ENCODE measurements at regions not wholly inside any gene's neighbourhood (a gene's known extent, or its start where the extent isn't known, plus 50 kb on each side); places are given as distances from the start of the nearest gene placed in this dataset.

GRCh38 chr1:217059401-217059800, 336.2 kb upstream of the ESRRG start:
- Histone ChIP-seq H3K9me3 (ENCODE audit: low read length) (no peaks in the 10 kb centered on the region), H3K9me2 (ENCODE audit: insufficient read depth, low read length) (no peaks in the 10 kb centered on the region), H3K4me1 (ENCODE audit: insufficient read depth, low read length, poor library complexity, severe bottlenecking) (no peaks in the 10 kb centered on the region), H3K4me3 (ENCODE audit: low read depth, low read length, poor library complexity, severe bottlenecking) (no peak overlapping the region), H3K27ac (ENCODE audit: low read depth, low read length, poor library complexity, severe bottlenecking) (no peak overlapping the region), H3K36me3 (ENCODE audit: insufficient read depth, low read length) (no peaks in the 10 kb centered on the region), H4K20me1 (ENCODE audit: insufficient read depth, low read length) (no peaks in the 10 kb centered on the region), H3K79me2 (ENCODE audit: insufficient read depth, low read depth, low read length) (no peaks in the 10 kb centered on the region), H2AFZ (ENCODE audit: low read length) (no peak overlapping the region), H3K4me2 (ENCODE audit: low read length) (no peak overlapping the region)
- TF ChIP-seq EZH2phosphoT487 (IDR thresholded peaks at IDR 0.05; ENCODE audit: borderline replicate concordance, low read depth, low read length) (no peak), CTCF (conservative IDR thresholded peaks at IDR 0.05; ENCODE audit: low read length) (no peak)
- ChIA-PET CTCF (ENCODE audit: unreplicated experiment) (no interaction called here), POLR2A (interaction anchor here (0.6 to 1.3 kb wide), 3 partner anchors 16 to 20 kb away, joined by 3 to 7 read pairs (median 3); no protein-coding TSS in a partner anchor)
- intact Hi-C loops (cut with micrococcal nuclease; ENCODE audit: unreplicated experiment), result no loop called here
- DNase-seq (ENCODE audit: low spot score), result no peak
- BruUV-seq (replicated peaks), result no TSS peak

GRCh38 chr1:217053676-217054075, 330.4 kb upstream of the ESRRG start:
- H3K4me2 ChIP-seq (ENCODE audit: low read length), result no peak overlapping the region
- H3K9me2 ChIP-seq (ENCODE audit: insufficient read depth, low read length), result no peaks in the 10 kb centered on the region
- H4K20me1 ChIP-seq (ENCODE audit: insufficient read depth, low read length), result no peaks in the 10 kb centered on the region
- no TSS peak for BruUV-seq (replicated peaks)
- H3K36me3 ChIP-seq (ENCODE audit: insufficient read depth, low read length), result no peaks in the 10 kb centered on the region
- H3K27ac ChIP-seq (ENCODE audit: low read depth, low read length, poor library complexity, severe bottlenecking), result no peak overlapping the region
- H3K9me3 ChIP-seq (ENCODE audit: low read length), result no peaks in the 10 kb centered on the region
- intact Hi-C loops (cut with micrococcal nuclease; ENCODE audit: unreplicated experiment), result no loop called here
- no peak for DNase-seq (ENCODE audit: low spot score)
- H2AFZ ChIP-seq (ENCODE audit: low read length), result no peak overlapping the region
- CTCF ChIA-PET (ENCODE audit: unreplicated experiment), result interaction anchor here (0.6 kb wide), 1 partner anchor 1488 kb away, joined by 3 read pairs; no protein-coding TSS in a partner anchor
- H3K79me2 ChIP-seq (ENCODE audit: insufficient read depth, low read depth, low read length), result no peaks in the 10 kb centered on the region
- H3K4me3 ChIP-seq (ENCODE audit: low read depth, low read length, poor library complexity, severe bottlenecking), result no peak overlapping the region
- TF ChIP-seq CTCF (conservative IDR thresholded peaks at IDR 0.05; ENCODE audit: low read length), result no peak
- TF ChIP-seq EZH2phosphoT487 (IDR thresholded peaks at IDR 0.05; ENCODE audit: borderline replicate concordance, low read depth, low read length), result no peak
- POLR2A ChIA-PET, result no interaction called here
- H3K4me1 ChIP-seq (ENCODE audit: insufficient read depth, low read length, poor library complexity, severe bottlenecking), result no peaks in the 10 kb centered on the region

- no peak for DNase-seq (ENCODE audit: low spot score)
- no peaks in the 10 kb centered on the region for H3K4me1 ChIP-seq (ENCODE audit: insufficient read depth, low read length, poor library complexity, severe bottlenecking)
- intact Hi-C loops (cut with micrococcal nuclease; ENCODE audit: unreplicated experiment), result no loop called here
- no peak overlapping the region for H2AFZ ChIP-seq (ENCODE audit: low read length)
- no peaks in the 10 kb centered on the region for H3K9me2 ChIP-seq (ENCODE audit: insufficient read depth, low read length)
- no peaks in the 10 kb centered on the region for H3K36me3 ChIP-seq (ENCODE audit: insufficient read depth, low read length)
- TF ChIP-seq CTCF (conservative IDR thresholded peaks at IDR 0.05; ENCODE audit: low read length) (no peak), EZH2phosphoT487 (IDR thresholded peaks at IDR 0.05; ENCODE audit: borderline replicate concordance, low read depth, low read length) (no peak)
- no peak overlapping the region for H3K27ac ChIP-seq (ENCODE audit: low read depth, low read length, poor library complexity, severe bottlenecking)
- no peak overlapping the region for H3K4me3 ChIP-seq (ENCODE audit: low read depth, low read length, poor library complexity, severe bottlenecking)
- BruUV-seq (replicated peaks), result no TSS peak
- H3K4me2 ChIP-seq (ENCODE audit: low read length), result no peak overlapping the region
- no peaks in the 10 kb centered on the region for H3K9me3 ChIP-seq (ENCODE audit: low read length)
- ChIA-PET CTCF (ENCODE audit: unreplicated experiment) (no interaction called here), POLR2A (interaction anchor here (1.2 kb wide), 1 partner anchor 117 kb away, joined by 3 read pairs; no protein-coding TSS in a partner anchor)
- H3K79me2 ChIP-seq (ENCODE audit: insufficient read depth, low read depth, low read length), result no peaks in the 10 kb centered on the region
- H4K20me1 ChIP-seq (ENCODE audit: insufficient read depth, low read length), result no peaks in the 10 kb centered on the region
Measured at GRCh38 chr1:217052626-217053025, 329.4 kb upstream of the ESRRG start.

All from OCI-LY7 (cell line).